Embryonic facial prominence (tissue), 1 donor: ENCODE measurements at regions not wholly inside any gene's neighbourhood (a gene's known extent, or its start where the extent isn't known, plus 50 kb on each side); places are given as distances from the start of the nearest gene placed in this dataset.

Experiments used
- DNase-seq: peaks from one replicate; pipeline ENCODE4 v3.0.0-alpha.2; 2016; ENCODE audit errors: extremely low spot score

DNA sequence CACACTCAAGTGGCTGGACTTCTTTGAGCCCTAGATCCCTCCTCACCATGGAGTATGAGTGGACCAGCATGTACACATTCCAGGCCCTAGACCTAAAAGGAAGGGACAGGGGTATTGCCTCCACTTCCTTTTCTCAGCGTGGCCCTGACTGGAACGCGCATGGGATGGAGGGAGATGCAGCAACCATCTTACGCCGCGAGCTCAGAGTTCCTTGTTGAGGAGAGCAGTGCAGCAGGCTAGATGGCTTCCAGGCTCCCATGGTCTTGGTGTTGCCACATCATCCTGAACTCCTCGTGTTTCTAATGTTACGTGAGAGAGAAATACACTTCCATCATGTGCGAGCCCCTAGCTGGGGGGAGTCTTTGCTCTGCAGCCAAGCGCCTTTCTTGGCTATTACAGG lies 61.8 kb upstream of the DIO3 start:
- no peak for DNase-seq

DNA sequence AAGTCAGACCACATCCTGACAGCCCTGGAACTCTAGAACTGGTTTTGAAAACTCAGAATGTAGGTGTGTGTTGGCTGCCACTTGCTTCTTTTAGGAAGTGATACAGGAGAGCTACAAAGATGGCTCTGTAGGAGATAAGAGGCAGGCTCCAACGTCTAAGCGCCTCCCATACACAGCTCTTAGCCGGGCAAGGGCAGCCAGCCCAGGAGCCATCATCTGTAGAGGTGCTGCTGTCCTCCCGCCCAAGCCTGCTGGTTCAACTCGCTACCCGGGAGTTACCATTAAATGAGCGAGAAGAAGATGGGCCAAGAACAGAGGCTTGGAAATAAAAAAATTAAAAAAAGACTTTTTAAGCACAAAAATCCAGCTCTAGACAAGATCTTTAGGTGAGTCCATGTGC lies 61.2 kb upstream of the DIO3 start:
- DNase-seq, result no peak

DNA sequence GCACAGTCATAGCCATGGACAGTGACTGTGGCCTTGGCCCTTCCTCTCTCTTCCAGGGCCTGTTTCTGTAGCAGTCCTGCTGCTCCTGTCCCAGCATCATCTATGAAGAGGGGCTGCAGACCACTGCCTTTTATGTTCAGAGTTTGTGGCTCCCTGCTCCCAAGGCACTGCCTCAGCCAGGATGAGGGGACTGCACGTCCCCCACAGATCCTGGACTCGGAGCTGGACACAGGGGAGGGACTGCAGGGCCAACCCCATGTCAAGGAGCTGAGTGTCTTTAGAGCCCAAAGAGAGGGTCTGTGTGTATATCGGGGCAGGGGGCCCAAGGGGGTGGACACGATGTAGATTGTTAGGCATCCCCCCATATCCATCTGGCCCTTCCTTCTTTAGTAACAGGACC lies 60.6 kb upstream of the DIO3 start:
- DNase-seq, result no peak

DNA sequence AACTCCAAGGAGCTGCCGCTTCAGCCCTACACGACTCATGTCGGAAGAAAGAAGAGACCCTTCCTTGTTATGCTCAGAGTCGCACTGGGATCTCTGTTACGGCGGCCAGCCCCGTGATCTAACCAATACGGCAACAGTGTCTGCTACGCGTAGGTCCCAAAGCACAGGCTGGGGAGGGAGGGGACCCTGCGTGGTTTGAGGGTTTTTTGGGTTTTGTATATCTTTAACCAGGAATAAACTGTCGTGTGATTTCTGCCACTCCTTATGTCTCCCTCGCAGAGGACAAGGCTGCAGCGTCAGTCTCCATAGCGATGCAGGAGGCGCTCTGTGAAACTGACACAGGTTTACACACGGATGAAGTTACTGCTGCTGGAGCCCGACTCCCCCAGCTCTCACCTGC lies 60.0 kb upstream of the DIO3 start:
- no peak for DNase-seq

DNA sequence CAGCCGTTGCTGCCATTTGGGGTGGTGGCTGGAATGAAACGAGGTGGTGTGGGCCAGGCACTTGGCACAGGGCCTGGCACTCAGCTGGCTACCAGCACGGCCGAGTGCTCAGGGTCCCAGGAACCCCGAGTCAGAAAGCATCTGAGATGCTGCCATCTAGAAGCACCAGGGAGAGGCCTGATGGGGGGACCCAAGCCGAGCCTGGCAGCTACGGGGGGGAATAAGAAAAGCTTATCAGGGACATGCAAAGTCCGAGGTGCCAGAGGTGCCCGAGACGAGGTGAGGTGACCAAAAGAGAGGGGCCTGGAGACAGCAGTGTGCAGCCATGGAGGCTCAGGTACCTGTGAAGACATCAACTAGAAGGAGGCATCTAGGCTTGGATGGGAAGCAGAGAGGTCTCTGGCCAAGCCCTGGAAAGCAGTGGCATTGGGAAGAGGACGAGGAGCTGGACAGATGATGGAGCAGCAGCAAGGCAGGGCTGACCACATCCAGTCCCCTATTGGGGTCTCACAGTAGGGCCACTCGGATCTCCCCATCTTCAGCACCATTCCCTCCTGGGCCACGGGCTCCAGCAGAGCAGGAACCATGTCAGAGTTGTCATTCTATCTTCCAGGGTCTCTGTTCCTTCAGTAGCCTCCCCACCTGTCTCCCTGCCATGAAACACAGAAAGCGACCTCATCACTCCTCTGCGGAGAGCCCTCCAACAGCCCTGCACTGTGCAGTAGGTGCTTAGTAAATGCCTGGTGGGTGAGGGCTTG lies 59.3 kb upstream of the DIO3 start:
- DNase-seq, result no peak

DNA sequence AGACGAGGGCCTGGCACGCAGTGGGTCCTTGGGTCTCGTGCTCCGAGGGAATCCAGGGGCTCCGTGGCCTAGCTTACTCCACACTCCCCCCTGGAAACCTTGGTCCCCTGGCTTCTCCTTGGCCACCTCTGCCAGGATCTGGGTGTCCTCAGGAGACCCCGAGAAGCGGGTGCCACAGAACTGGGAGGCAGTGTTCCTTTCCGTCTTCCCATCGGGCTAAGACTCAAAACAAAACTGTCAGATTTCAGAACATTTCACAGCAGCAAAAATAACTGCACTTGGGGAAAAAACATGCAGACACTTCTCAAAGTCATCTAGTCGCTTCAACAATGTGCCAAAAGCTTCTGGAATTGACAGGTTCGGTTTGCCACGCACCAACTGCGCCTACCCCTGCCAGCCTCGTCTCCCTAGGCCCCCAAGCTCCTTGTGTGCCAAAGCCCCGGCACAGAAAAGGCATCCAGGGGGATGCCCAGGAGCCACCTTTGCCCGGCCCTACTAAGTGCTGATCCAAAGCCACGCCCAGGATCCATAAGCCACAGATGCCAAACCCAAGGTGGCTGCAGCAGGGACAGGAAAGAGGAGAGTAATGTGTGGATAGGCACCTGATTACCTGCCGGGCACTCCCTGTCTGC lies 58.4 kb upstream of the DIO3 start:
- DNase-seq, result no peak

DNA sequence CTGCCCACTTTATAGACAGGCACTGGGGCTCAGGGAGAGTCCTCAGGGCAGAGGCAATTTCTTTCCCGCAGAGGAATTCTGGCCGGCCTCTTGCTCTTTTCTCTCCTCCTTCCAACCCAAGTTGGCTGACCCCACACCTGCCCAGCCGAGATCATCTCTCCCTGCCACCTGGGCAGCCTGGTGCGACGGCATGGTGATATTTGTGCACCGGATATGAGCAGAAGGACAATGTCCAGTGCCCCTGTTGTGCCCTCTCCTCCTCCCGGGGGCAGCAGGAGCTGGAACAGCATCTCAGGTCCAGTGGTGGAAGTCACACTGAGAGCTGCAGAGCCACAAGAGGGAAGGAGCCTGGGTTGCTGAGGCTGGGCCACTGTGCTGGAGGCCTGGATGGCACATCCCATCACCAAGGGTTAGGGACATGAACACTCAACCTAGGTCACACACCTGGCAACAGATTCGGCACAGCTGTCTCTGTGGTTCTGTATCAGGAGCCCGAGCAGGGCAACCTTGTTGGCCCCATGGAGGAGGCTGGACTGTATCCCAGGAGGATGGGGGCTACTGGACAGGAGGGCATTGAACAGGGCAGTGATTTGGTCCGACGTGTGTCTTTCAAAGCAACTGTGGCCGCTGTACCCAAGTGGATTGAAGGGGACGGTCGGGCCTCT lies 57.7 kb upstream of the DIO3 start:
- DNase-seq, result no peak

DNA sequence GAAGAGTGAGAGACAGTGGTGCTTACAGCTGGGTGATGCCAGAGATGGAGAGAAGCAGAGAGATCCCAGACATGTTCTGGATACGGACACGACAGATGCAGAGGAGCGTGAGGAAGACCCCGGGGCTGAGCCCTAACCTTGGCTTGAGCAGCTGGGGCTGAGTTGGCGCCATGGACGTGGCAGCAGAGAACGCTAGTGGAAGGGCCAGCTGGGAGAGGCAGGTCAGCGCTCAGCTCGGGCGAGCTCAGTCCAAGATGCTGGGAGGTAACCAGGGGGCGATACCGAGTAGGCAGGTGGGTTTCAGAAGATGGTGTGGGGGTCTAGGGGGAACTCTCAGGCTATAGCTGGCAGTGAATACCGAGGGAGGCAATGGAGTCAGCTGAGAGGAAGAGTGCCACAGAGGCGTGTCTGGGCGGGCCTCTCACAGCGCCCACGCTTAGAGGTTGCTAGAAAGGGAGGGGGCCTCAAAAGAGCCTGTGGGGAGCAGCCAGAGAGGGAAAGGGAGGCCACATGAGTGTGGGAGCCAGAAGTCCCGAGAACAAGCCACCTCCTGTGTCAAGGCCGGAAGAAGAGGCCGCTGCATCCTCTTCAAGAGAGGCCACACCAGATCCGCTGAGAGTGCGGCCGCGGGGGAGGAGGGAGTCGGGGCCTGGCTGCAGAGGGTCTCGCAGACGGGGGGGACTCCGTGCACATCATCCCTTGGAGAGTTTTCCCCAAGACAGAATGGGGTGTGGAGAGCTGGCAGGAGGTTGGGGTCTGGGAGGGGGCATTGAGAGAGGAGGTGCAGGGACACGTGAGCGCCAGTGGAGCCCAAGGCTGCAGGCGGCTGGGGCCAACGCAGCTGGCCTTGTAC lies 57.0 kb upstream of the DIO3 start:
- DNase-seq, result no peak

DNA sequence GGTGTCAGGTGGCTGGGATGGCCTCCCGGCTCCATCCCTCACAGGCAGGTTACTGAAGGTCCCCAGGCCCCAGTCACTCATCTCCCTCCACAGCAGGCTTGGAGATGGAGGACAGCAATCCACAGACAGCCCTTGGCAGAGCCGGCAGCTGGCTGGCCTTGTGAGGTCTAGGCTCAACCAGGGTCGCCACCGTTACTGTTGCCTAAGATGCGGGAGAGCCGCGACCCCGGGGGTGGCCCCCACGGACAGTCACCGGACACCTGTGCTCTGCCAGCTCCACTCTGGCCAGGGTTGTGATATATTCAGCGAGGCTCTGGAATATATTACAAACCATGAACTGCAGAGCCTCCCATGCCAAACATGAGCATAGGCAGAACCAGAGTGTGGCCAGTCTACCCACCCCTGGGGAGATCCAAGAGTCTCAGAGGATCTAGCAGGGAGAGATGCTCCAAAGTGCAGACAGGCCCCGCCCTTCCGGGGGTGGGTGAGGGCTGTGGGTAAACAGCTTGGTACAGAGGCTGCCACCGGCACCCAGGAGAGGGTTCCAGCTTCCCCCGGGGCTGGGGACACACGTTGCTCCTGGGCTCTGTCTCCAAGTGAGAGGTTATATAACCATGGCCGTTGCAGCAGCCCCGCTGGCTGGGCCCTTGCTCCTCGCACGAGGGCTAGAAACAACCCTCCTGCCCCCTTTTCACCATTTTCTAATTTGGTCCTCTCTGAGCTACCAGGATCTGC lies 55.9 kb upstream of the DIO3 start:
- no peak for DNase-seq

DNA sequence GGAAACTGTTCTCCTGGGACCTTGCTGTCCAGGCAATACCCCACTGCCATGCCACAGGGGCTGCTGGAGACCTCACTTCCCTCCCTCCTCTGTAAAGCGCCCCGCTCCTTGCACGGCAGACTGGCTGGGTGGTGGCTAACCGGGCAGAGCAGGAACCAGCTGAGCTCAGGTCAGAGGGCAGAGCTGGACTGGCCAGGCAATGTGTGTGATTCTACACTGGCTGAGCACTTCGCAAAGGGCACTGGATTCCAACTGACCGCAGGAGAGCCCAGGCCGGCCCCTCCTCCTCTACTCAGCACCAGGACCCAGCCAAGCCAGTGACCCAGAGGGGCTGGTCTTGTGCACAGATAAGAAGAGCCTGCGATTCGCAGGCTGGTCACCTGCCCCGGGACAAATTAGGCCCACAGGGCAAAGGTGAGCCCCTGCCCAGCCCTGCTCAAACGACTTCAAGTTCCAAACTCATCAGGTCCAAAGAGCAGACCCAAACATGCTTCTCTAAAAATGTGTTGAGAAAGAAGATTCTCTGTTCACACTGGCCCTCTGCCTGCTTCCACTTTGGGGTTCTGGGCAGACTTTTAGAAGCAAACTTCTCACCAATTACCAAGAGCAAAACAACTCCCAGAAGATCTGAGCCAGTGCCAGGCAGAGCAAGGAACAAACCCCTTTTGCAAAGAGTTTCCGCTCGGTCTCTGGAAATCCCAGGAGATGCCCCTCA lies 54.9 kb upstream of the DIO3 start:
- DNase-seq, result no peak

DNA sequence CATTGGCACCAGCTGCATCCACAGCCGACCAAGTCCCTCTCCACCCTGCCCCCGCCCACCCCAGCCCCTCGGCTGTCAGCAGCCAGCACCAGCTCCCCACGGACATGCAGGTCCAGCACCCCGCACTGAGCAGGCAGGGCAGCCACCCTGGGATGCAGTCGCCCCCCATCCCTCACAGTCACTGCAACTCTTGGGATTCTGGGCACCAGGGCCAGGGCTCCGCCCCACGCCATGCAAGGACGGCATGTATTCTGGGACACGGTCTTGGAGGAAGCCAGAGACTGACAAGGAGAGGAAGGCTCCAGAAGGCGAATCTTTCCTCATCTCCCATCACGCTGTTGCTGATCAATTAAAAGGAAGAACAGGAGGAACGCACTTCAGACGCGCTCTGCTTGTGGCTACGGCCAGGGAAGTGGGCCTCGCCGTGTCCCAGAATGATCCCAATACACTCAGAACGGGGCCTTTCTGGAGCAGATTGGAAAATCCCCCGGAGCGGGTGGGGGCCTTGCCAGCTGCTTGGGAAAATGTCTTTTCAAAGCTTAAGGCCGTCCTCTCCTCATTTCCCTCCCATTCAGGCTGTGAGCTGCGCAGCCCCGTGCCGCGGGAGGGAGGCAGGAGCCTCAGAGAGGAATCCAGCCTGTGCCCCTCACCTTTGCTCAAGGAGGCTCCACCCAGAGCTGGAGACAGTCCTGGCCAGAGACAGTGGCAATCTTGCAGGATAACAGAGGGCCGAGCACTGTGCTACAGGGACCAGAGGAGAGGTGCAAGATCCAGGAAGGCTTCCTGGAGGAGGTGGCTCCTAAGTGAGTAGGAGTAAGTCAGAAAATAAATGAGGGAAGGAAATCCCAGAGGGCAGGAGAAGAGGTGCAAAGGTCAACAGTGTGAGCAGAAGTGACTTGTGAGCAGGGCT lies 54.1 kb upstream of the DIO3 start:
- DNase-seq, result no peak

DNA sequence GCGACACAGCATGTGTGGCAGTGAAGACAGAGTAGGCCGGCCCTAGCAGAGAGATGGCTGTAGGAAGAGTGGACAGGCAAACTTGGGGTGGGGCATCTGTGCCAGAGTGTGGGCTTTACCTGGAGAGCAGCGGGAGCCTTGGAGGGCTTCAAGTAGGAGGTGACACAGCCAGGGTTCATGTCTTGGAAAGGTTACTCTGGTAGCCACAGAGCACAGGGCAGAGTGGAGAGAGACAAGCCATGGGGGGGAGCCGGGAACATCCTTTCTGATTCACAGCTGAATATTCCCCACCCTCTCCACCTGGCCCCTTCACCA lies 53.5 kb upstream of the DIO3 start:
- DNase-seq, result no peak

DNA sequence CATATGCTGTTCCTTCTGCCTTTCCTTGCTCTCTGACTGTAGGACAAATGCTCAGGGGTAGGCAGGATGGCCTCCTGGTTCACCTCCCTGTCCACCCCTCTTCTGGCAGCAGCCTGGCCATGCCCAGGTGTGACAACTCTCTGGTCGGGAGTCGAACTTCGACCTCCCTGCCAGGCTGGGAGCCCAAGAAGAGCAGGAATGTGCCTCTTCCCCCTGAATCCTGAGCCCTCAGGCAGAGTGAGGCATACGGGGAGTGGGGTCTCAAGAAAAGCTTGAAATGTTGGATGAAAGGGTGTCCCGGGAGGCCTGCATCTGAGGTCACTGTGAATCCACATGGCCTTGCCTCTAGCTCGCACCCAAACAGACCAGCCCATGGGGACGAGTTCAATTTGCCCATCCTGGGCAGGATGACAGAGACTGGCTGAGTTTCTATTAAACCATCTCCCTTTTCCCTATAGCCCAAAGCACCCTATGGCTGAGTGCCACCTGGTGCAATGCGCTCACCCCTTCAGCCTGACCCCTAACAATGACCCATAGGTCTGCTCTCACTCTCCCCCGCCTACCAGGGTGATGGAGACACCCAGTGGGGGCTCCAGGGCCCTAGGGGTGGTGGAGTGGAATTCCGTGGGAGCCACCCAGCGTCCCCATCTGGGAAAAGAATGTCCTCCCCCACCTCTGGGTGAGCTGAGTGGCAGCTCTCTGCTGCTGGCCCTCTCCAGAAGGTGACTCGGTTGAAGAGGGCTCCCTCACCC lies 52.9 kb upstream of the DIO3 start:
- no peak for DNase-seq

DNA sequence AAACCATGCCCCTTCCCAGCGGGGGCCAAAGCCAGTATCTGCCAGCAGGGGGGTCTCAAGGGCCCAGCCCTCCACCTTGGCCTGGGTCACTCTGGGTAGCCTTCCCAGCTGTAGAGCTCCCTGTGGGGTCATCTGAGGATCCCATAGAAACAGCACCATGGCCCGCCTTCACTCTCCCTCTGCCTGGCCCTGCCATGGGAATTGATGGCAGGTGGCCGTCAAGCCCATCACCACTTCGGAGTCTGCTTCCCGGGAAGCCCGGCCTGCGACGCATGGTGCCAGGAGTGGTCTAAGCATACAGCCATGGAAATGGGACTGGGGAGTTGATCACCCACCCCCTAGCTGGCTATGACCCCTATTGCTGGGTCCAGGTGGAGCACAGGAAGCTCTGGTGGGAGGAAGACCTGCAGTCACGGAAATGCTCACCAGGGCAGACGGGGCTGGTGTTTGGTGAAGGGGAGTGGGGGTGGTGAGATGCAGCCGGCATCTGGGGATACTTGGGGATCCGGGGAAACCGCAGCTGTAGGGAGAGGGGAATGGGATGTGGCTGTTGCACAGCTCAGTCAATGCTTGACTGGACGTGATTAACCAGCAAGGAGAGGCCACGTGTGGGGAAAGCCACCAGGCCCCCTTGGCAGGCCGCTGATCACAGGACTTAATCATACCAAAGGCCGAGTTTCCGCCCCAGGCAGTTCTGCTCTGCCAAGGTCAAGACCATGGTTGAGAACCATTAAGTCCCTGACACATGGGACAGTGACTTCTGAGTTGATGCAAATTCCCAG lies 52.2 kb upstream of the DIO3 start:
- DNase-seq, result no peak

DNA sequence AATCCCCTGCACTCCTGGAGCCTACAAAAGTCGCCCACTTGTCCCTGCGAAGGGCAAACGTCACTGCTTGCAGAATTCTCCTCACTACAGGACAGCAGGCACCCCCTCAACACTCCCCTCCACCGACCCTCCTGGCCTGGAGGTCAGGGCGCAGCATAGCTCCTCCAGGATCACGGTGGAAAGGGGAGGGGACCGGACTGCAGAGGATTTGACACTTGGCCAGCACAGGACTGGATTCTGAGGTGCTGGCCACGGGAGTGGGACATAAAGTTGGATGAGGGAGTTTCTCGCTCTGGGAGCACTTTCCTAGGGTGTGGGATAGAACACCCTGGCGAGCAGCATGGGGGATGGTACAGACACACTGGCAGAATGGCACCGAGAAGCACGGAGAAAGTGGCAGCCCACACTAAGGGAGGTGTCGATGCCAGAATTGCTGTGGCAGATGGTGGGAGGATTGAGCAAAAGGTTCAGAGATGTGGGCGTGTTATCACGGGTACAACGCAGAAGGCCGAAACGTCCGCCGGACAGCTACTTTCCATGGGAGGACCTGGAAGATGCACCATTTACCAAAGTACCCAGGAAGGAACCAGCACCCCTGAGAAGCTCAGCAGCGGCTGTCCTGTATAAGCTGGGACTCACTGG lies 51.4 kb upstream of the DIO3 start:
- no peak for DNase-seq

DNA sequence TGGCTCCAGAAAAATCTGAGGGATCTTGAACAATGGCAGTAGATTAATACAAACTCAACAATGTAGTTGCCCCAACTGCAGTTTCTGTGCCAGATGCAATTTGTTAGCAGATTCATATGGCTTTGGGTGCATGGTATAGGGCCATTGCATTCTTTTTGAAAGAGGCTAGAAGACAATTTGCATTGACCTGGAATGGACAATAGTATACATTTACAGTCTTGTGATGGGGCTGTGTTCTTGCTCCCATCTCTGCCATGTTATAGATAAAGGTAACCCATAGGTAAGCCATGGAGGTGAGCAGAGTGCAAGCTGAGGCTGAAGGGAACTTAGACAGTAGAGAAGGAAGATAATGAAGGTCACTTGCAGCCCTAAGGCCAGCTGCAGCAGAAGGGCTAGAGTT lies 50.1 kb upstream of the DIO3 start:
- no peak for DNase-seq
